Trophoblast cell (in vitro differentiated cells and primary cell): ENCODE measurements at regions not wholly inside any gene's neighbourhood (a gene's known extent, or its start where the extent isn't known, plus 50 kb on each side); places are given as distances from the start of the nearest gene placed in this dataset.
"Not testable (repeated sequence)": the region's sequence is repeated elsewhere in the genome, so short reads cannot be mapped to it uniquely, and the experiment has no call there.

Source experiments
- DNase-seq, 2 donors: peaks; one replicate each; pipeline ENCODE4 v3.0.0-alpha.2; 2016
- H2AFZ ChIP-seq: 2 replicates; pipeline ENCODE4 v1.6.1; 2013; ENCODE audit warnings: low read length, moderate library complexity, mild to moderate bottlenecking; ENCODE audit not compliant: insufficient read depth, poor library complexity
- H2AK5ac ChIP-seq: 2 replicates; pipeline ENCODE4 v1.6.1; 2013; ENCODE audit warnings: mild to moderate bottlenecking, low read length
- H2BK120ac ChIP-seq: 2 replicates; pipeline ENCODE4 v1.6.1; 2013; ENCODE audit warnings: low read length, mild to moderate bottlenecking, moderate library complexity; ENCODE audit not compliant: insufficient read depth, poor library complexity
- H2BK12ac ChIP-seq: 2 replicates; pipeline ENCODE4 v1.6.1; 2013; ENCODE audit warnings: mild to moderate bottlenecking, low read length, moderate library complexity
- H2BK5ac ChIP-seq: 2 replicates; pipeline ENCODE4 v1.6.1; 2013; ENCODE audit warnings: low read length, low read depth, moderate library complexity, mild to moderate bottlenecking; ENCODE audit not compliant: poor library complexity
- H3K14ac ChIP-seq: 2 replicates; pipeline ENCODE4 v1.6.1; 2013; ENCODE audit warnings: mild to moderate bottlenecking, low read length
- H3K18ac ChIP-seq: 2 replicates; pipeline ENCODE4 v1.6.1; 2013; ENCODE audit warnings: mild to moderate bottlenecking, low read length
- H3K23ac ChIP-seq: 2 replicates; pipeline ENCODE4 v1.6.1; 2013; ENCODE audit warnings: low read length
- H3K27ac ChIP-seq: 2 replicates; pipeline ENCODE4 v1.5.1; 2013; ENCODE audit warnings: low read depth, mild to moderate bottlenecking, inconsistent platforms, low read length, moderate library complexity
- H3K27me3 ChIP-seq: 2 replicates; pipeline ENCODE4 v1.6.1; 2013; ENCODE audit warnings: inconsistent platforms, mild to moderate bottlenecking, low read length, moderate library complexity; ENCODE audit not compliant: insufficient read depth
- H3K36me3 ChIP-seq, 2 experiments: 1 replicate in 1 of 2; 2 replicates in 1 of 2; pipeline ENCODE4 v1.6.1; 2013; ENCODE audit warnings: low read length in 2 of 2, mild to moderate bottlenecking in 2 of 2, moderate library complexity in 1 of 2; ENCODE audit not compliant: insufficient read depth in 2 of 2, control insufficient read depth in 1 of 2
- H3K4ac ChIP-seq: 2 replicates; pipeline ENCODE4 v1.6.1; 2013; ENCODE audit warnings: low read depth, mild to moderate bottlenecking, low read length, moderate library complexity
- H3K4me1 ChIP-seq, 2 experiments: 1 replicate in 1 of 2; 2 replicates in 1 of 2; pipeline ENCODE4 v1.6.1; 2013; ENCODE audit warnings: low read length in 2 of 2, mild to moderate bottlenecking in 2 of 2, moderate library complexity in 1 of 2; ENCODE audit not compliant: insufficient read depth in 2 of 2, control insufficient read depth in 1 of 2
- H3K4me2 ChIP-seq: 2 replicates; pipeline ENCODE4 v1.6.1; 2013; ENCODE audit warnings: inconsistent platforms, mild to moderate bottlenecking, low read length, moderate library complexity
- H3K4me3 ChIP-seq: 2 replicates; pipeline ENCODE4 v1.5.1; 2013; ENCODE audit warnings: mild to moderate bottlenecking, low read depth, low read length, inconsistent platforms
- H3K79me1 ChIP-seq: one replicate; pipeline ENCODE4 v1.6.1; 2013; ENCODE audit warnings: low read length
- H3K79me2 ChIP-seq: 2 replicates; pipeline ENCODE4 v1.6.1; 2013; ENCODE audit warnings: low read length, mild to moderate bottlenecking; ENCODE audit not compliant: control insufficient read depth, insufficient read depth, poor library complexity
- H3K9ac ChIP-seq: 2 replicates; pipeline ENCODE4 v1.6.1; 2013; ENCODE audit warnings: mild to moderate bottlenecking, low read length
- H3K9me3 ChIP-seq: 2 replicates; pipeline ENCODE4 v1.6.1; 2013; ENCODE audit warnings: low read depth, mild to moderate bottlenecking, control low read depth, inconsistent platforms, low read length; ENCODE audit not compliant: insufficient read depth
- H4K12ac ChIP-seq: 2 replicates; pipeline ENCODE4 v1.6.1; 2013; ENCODE audit warnings: low read depth, mild to moderate bottlenecking, low read length, moderate library complexity
- H4K8ac ChIP-seq: 2 replicates; pipeline ENCODE4 v1.6.1; 2013; ENCODE audit warnings: low read depth, mild to moderate bottlenecking, low read length, moderate library complexity
- H4K91ac ChIP-seq: one replicate; pipeline ENCODE4 v1.6.1; 2013; ENCODE audit warnings: low read depth, mild to moderate bottlenecking, low read length, moderate library complexity
- WGBS: extraction: QIAGEN DNeasy Blood & Tissue Kit; methylation state at CpG from one replicate; pipeline ENCODE4 v1.1.7; 2013; ENCODE audit warnings: missing lambda C conversion rate; ENCODE audit not compliant: insufficient read length, insufficient coverage; ENCODE audit errors: extremely low coverage; 5-methylcytosine and 5-hydroxymethylcytosine counted together

GRCh38 chr4:189706821-189707220 is 233.9 kb upstream of the FRG1 start:
- H3K27ac ChIP-seq, H3K4ac ChIP-seq, H3K9ac ChIP-seq, H2AK5ac ChIP-seq, H3K4me2 ChIP-seq, H3K14ac ChIP-seq, H2BK5ac ChIP-seq, H3K79me2 ChIP-seq, H4K8ac ChIP-seq, H3K23ac ChIP-seq, H3K9me3 ChIP-seq, H2BK12ac ChIP-seq, DNase-seq, H2BK120ac ChIP-seq, H4K91ac ChIP-seq, H3K27me3 ChIP-seq, H3K36me3 ChIP-seq, H3K4me3 ChIP-seq, H2AFZ ChIP-seq, H4K12ac ChIP-seq, H3K18ac ChIP-seq, H3K79me1 ChIP-seq, H3K4me1 ChIP-seq: not testable (repeated sequence)
- no CpG with 5 or more reads among the region's 4 CpGs for WGBS

GRCh38 chr4:189707227-189707626 is 233.4 kb upstream of the FRG1 start:
- not testable (repeated sequence) for H3K79me1 ChIP-seq, H3K4me1 ChIP-seq, H3K4me3 ChIP-seq, H3K9me3 ChIP-seq, H2BK12ac ChIP-seq, H3K4me2 ChIP-seq, H4K91ac ChIP-seq, H2AK5ac ChIP-seq, H2BK120ac ChIP-seq, H4K12ac ChIP-seq, H3K18ac ChIP-seq, H3K27me3 ChIP-seq, H3K79me2 ChIP-seq, H2AFZ ChIP-seq, H3K27ac ChIP-seq, H3K14ac ChIP-seq, H3K36me3 ChIP-seq, H3K9ac ChIP-seq, H4K8ac ChIP-seq, H3K23ac ChIP-seq, DNase-seq, H2BK5ac ChIP-seq, H3K4ac ChIP-seq
- WGBS: no CpG with 5 or more reads among the region's 1 CpG

GRCh38 chr4:189711956-189712355 is 228.7 kb upstream of the FRG1 start:
- H2BK5ac ChIP-seq, H3K4me3 ChIP-seq, H4K12ac ChIP-seq, H4K8ac ChIP-seq, H3K4me1 ChIP-seq, H2AK5ac ChIP-seq, H3K4me2 ChIP-seq, H2BK12ac ChIP-seq, H3K9me3 ChIP-seq, H3K27me3 ChIP-seq, H2BK120ac ChIP-seq, H3K23ac ChIP-seq, H3K79me2 ChIP-seq, H3K4ac ChIP-seq, DNase-seq, H3K14ac ChIP-seq, H3K27ac ChIP-seq, H3K9ac ChIP-seq, H3K79me1 ChIP-seq, H4K91ac ChIP-seq, H3K36me3 ChIP-seq, H2AFZ ChIP-seq, H3K18ac ChIP-seq: not testable (repeated sequence)
- WGBS: no CpG with 5 or more reads among the region's 3 CpGs

GRCh38 chr4:189721016-189721993 is 219.4 kb upstream of the FRG1 start:
- WGBS: no CpG with 5 or more reads among the region's 17 CpGs
- H3K9ac ChIP-seq, H3K18ac ChIP-seq, H3K4me3 ChIP-seq, H4K8ac ChIP-seq, H3K36me3 ChIP-seq, H2BK12ac ChIP-seq, H3K79me2 ChIP-seq, H2BK5ac ChIP-seq, H3K9me3 ChIP-seq, H3K27me3 ChIP-seq, H4K91ac ChIP-seq, H3K27ac ChIP-seq, H3K4ac ChIP-seq, H3K79me1 ChIP-seq, H2AFZ ChIP-seq, DNase-seq, H3K4me1 ChIP-seq, H3K23ac ChIP-seq, H4K12ac ChIP-seq, H3K4me2 ChIP-seq, H2AK5ac ChIP-seq, H2BK120ac ChIP-seq, H3K14ac ChIP-seq: not testable (repeated sequence)
